ENCODE measurements at regions not wholly inside any gene's neighbourhood (a gene's known extent, or its start where the extent isn't known, plus 50 kb on each side); places are given as distances from the start of the nearest gene placed in this dataset.

DNA sequence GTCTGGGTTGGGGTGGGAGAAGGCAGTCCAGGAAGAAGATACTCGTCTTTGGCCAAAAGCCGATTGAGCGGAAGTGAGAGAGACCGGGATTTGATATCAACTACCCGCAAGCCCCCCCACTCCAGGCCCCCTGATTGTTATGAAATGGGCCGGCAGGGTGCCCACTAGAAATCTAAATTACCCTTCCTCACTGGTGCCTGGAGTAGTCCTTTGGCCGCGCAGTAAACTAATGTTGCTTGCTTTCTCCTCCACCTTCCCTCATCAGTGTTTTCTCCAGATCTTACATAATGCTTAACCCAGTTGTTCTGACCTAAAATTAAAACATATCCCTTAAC lies 119.2 kb upstream of the BARHL2 start (continued):
- TF ChIP-seq, protein P1, sequence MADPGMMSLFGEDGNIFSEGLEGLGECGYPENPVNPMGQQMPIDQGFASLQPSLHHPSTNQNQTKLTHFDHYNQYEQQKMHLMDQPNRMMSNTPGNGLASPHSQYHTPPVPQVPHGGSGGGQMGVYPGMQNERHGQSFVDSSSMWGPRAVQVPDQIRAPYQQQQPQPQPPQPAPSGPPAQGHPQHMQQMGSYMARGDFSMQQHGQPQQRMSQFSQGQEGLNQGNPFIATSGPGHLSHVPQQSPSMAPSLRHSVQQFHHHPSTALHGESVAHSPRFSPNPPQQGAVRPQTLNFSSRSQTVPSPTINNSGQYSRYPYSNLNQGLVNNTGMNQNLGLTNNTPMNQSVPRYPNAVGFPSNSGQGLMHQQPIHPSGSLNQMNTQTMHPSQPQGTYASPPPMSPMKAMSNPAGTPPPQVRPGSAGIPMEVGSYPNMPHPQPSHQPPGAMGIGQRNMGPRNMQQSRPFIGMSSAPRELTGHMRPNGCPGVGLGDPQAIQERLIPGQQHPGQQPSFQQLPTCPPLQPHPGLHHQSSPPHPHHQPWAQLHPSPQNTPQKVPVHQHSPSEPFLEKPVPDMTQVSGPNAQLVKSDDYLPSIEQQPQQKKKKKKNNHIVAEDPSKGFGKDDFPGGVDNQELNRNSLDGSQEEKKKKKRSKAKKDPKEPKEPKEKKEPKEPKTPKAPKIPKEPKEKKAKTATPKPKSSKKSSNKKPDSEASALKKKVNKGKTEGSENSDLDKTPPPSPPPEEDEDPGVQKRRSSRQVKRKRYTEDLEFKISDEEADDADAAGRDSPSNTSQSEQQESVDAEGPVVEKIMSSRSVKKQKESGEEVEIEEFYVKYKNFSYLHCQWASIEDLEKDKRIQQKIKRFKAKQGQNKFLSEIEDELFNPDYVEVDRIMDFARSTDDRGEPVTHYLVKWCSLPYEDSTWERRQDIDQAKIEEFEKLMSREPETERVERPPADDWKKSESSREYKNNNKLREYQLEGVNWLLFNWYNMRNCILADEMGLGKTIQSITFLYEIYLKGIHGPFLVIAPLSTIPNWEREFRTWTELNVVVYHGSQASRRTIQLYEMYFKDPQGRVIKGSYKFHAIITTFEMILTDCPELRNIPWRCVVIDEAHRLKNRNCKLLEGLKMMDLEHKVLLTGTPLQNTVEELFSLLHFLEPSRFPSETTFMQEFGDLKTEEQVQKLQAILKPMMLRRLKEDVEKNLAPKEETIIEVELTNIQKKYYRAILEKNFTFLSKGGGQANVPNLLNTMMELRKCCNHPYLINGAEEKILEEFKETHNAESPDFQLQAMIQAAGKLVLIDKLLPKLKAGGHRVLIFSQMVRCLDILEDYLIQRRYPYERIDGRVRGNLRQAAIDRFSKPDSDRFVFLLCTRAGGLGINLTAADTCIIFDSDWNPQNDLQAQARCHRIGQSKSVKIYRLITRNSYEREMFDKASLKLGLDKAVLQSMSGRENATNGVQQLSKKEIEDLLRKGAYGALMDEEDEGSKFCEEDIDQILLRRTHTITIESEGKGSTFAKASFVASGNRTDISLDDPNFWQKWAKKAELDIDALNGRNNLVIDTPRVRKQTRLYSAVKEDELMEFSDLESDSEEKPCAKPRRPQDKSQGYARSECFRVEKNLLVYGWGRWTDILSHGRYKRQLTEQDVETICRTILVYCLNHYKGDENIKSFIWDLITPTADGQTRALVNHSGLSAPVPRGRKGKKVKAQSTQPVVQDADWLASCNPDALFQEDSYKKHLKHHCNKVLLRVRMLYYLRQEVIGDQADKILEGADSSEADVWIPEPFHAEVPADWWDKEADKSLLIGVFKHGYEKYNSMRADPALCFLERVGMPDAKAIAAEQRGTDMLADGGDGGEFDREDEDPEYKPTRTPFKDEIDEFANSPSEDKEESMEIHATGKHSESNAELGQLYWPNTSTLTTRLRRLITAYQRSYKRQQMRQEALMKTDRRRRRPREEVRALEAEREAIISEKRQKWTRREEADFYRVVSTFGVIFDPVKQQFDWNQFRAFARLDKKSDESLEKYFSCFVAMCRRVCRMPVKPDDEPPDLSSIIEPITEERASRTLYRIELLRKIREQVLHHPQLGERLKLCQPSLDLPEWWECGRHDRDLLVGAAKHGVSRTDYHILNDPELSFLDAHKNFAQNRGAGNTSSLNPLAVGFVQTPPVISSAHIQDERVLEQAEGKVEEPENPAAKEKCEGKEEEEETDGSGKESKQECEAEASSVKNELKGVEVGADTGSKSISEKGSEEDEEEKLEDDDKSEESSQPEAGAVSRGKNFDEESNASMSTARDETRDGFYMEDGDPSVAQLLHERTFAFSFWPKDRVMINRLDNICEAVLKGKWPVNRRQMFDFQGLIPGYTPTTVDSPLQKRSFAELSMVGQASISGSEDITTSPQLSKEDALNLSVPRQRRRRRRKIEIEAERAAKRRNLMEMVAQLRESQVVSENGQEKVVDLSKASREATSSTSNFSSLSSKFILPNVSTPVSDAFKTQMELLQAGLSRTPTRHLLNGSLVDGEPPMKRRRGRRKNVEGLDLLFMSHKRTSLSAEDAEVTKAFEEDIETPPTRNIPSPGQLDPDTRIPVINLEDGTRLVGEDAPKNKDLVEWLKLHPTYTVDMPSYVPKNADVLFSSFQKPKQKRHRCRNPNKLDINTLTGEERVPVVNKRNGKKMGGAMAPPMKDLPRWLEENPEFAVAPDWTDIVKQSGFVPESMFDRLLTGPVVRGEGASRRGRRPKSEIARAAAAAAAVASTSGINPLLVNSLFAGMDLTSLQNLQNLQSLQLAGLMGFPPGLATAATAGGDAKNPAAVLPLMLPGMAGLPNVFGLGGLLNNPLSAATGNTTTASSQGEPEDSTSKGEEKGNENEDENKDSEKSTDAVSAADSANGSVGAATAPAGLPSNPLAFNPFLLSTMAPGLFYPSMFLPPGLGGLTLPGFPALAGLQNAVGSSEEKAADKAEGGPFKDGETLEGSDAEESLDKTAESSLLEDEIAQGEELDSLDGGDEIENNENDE (IDR thresholded peaks at IDR 0.05; ENCODE audit: insufficient replicate concordance, low read length), result no peak

Measured in H1 (cell line).